Tibial nerve (tissue), 4 donors: ENCODE measurements at regions not wholly inside any gene's neighbourhood (a gene's known extent, or its start where the extent isn't known, plus 50 kb on each side); places are given as distances from the start of the nearest gene placed in this dataset.

Source experiments
- EP300 ChIP-seq, 2 donors: sonication (generic); formaldehyde crosslinking; IDR thresholded peaks; one replicate each; pipeline ENCODE4 v1.6.1; 2017; ENCODE audit warnings: antibody characterized with exemption in 2 of 2, mild to moderate bottlenecking in 1 of 2
- TF ChIP-seq, protein P1 (sequence below), 5 experiments: fragments of 200-600 bp in 3 of 5; fragments of 450-650 bp in 2 of 5; sonication (generic) in 3 of 5; IDR thresholded peaks; one replicate each; pipeline ENCODE4 v1.5.1; 2016 to 2019; ENCODE audit warnings: antibody characterized with exemption in 5 of 5, mild to moderate bottlenecking in 3 of 5, moderate library complexity in 2 of 5

DNA sequence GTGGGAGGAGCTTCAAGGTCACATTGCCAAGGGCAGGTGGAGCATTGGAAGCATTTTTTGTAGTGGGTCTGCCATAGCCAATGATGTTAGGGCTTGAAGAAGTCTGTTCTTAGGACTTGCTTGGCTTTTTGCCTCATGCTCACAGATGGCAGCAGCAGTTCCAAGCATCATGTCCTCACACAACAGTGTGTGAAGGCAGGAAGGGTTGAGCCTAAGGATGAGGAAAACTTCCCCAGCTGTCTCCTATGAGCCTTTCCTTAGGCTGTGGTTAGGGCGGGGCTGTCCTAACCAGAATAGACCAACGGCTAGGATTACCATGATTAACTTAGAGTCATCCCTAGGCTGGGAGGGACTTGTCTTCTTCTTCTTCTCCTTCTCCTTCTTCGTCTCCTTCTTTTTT, 76.2 kb upstream of the KCNA1 start:
- no peak for TF ChIP-seq EP300 (IDR thresholded peaks at IDR 0.05)
- TF ChIP-seq, protein P1, sequence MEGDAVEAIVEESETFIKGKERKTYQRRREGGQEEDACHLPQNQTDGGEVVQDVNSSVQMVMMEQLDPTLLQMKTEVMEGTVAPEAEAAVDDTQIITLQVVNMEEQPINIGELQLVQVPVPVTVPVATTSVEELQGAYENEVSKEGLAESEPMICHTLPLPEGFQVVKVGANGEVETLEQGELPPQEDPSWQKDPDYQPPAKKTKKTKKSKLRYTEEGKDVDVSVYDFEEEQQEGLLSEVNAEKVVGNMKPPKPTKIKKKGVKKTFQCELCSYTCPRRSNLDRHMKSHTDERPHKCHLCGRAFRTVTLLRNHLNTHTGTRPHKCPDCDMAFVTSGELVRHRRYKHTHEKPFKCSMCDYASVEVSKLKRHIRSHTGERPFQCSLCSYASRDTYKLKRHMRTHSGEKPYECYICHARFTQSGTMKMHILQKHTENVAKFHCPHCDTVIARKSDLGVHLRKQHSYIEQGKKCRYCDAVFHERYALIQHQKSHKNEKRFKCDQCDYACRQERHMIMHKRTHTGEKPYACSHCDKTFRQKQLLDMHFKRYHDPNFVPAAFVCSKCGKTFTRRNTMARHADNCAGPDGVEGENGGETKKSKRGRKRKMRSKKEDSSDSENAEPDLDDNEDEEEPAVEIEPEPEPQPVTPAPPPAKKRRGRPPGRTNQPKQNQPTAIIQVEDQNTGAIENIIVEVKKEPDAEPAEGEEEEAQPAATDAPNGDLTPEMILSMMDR (IDR thresholded peaks at IDR 0.05) = no peak
